Hematopoietic multipotent progenitor cell treated with erythropoietin and hydrocortisone succinate and interleukin-3 and kit ligand, for 8 days (in vitro differentiated cells): ENCODE measurements at regions not wholly inside any gene's neighbourhood (a gene's known extent, or its start where the extent isn't known, plus 50 kb on each side); places are given as distances from the start of the nearest gene placed in this dataset.
"Not testable (repeated sequence)": the region's sequence is repeated elsewhere in the genome, so short reads cannot be mapped to it uniquely, and the experiment has no call there.

Experiments
- DNase-seq: peaks from one replicate; pipeline ENCODE4 v3.0.0-alpha.2; 2015

- DNase-seq: no peak
Observed at GRCh38 chr9:80690349-80690939, 998.9 kb downstream of the TLE1 start.

DNA sequence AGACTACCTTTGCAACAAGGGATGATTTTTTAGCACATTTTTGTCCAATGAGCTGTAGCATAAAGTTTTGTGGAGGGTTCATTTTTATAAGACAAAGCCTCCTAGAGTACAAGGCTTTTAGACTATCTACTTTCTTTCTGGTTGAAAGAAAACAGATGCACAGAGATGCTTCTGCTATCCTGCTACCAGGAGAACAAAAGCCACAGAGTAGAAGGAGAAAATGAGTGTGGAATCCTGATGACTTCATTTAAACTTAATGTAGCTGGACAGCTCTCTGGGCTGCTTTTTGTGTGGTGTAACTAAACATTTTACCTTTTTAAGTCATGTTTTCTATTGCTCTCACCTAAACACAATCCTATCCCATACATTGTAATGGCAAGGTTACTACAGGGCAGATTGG, 1009.4 kb downstream of the TLE1 start:
- DNase-seq: no peak

DNA sequence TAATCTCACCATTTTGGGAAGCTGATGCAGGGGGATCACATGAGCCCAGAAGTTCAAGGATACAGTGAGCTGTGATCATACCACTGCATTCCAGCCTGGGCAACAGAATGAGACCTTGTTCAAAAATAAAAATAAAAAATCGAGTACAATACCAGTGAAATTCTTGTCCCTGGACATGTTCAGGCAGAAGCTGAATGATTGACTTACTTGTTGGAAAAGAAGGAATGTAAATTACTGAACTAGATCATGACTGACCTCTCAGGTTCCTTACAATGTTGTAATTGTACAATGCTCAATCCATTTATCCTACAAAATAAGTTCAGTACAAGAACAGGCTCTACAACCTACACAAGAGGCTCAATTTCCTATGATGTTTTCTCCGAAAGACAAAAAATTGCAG, 1010.4 kb downstream of the TLE1 start:
- DNase-seq: no peak

- no peak for DNase-seq
Observed at GRCh38 chr9:80673496-80673895, 1015.9 kb downstream of the TLE1 start.

DNA sequence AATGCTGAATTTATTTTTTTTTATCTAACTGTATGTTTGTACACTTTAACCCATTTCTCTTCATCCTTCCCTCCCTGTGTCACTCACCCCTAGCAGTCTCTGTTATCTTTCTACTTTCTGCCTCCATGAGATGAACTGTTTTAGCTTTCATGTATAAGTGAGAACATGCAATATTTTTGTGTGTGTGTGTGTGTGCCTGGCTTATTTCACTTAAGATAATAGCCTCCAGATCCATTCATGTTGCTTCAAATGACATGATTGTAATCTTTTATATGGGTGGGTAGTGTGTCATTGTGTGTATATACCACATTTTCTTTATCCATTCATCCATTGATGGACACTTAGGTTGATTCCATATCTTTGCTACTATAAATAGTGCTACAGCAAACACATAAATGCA, 1023.9 kb downstream of the TLE1 start:
- DNase-seq: no peak

- DNase-seq: no peak
Observed at GRCh38 chr9:80664327-80665210, 1024.8 kb downstream of the TLE1 start.

GRCh38 chr9:80659751-80660150, 1029.6 kb downstream of the TLE1 start:
- DNase-seq: not testable (repeated sequence)

GRCh38 chr9:80651044-80651443, 1038.3 kb downstream of the TLE1 start:
- DNase-seq: no peak

DNA sequence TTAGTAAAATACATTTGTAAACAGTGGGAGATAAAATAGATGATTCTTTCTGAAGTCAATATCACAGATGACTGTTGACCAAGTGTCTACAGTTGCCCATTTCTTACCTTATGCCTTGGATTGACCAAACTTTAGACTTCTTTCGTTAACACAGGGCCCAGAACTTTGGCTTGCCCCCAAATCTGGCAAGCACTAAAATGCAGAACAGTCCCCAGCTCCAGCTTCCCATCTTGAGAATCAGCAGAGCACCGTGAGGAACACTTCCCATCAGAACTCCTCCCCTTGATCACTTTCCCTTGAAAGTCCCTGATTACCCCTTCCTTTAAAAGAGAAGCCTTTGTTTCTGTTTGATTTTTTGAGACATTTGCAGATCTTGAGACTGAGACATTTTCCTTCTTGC, 1039.9 kb downstream of the TLE1 start:
- no peak for DNase-seq

GRCh38 chr9:80649001-80649420, 1040.3 kb downstream of the TLE1 start:
- no peak for DNase-seq

DNA sequence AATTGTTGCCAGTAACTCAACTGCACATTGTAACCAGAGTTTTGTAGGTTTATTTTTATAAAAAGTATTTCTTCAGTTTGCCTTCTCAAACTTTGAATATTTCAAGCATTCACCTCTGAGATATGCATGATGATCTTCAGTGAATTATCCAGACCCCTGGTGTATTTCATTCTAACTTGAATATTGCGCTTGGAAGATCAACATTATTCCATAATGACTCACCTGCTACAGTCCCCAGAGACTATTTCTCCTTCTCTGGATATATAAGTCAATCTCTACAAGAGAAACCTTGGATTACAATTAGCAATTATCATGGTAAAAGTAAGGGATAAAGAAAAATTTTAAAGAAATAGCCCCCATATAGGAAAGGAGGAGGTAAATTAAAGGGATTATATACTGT, 1041.0 kb downstream of the TLE1 start:
- DNase-seq: no peak

GRCh38 chr9:80646211-80646610, 1043.1 kb downstream of the TLE1 start:
- DNase-seq: no peak

- DNase-seq: no peak
Observed at GRCh38 chr9:80644044-80644443, 1045.3 kb downstream of the TLE1 start.

GRCh38 chr9:80635065-80635464, 1054.3 kb downstream of the TLE1 start:
- DNase-seq: no peak

- no peak for DNase-seq
Observed at GRCh38 chr9:80632041-80632440, 1057.3 kb downstream of the TLE1 start.

DNA sequence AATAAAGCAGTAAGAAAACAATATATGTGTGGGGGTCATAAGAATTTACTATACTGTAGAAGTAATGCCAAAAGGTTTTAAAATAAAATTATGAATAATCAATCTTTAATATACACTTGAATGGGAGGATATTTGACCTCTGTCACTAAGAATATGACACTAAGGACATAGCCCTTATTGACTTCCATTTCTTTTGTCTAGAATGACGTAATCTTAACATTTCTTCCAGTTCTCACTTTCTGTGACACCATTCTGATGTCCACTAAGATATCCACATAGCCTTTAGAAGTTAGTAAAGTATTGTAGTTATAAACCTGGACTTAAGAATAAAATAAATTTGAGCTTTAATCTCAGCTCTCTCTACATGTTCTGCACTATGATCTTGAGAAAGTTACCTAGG, 1050.7 kb downstream of the TLE4 start:
- no peak for DNase-seq

DNA sequence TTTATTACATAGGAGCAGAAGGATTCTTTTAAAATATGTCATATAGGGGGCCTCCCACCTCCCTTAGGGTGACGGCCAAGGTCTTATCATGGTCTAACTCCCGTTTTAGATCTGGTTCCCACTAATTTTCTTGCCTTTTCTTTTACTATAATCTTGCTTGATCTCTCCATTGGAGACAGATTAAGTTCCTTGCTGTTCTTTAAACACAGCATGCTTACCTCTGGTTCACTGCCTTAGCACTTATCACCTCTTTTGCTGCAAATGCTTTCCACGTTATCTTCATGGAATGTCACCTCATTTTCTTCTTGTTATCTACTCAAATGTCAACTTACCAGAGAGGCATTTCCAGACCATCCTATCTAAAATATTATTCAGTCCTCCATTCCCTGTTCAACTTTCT, 1047.6 kb downstream of the TLE4 start:
- no peak for DNase-seq

DNA sequence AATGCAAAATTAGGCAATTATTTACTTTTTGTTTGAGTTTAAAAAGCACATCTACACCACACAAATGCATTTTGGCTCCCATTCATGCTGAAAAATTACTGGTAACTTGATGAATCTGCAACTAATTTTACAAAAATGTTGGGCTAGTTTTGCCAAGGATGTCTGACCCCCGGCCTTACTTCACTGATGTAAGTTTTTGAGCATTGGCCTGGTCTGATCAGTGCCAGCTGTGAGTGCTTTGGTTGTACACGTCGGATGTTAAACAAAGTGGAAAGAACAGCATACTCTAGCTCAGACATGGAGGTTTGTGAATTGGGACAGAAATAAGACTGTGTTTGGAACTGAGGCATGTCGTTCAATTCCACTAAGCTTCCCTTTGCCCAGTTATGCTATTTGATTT, 1044.2 kb downstream of the TLE4 start:
- DNase-seq: no peak

DNA sequence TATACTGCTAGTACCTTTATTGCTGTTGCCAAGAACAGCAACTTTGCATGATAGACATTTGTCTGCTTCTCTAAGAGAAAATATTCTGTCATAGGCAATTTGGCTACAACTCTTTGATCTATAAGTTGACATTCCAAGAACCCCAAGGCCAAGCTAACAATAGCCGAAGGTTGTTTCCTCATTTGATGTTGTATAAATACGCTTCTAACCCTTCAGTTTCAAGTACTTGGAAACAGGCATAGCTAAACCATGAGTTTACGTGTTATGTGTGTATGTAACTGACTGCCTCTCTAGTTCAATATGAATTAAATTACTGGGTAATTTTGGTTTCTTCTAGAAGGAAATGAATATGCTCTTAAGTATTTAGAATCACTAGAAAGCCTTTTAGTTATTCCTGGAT, 1034.0 kb downstream of the TLE4 start:
- DNase-seq: no peak

- no peak for DNase-seq
Observed at GRCh38 chr9:80605129-80605528, 1033.4 kb downstream of the TLE4 start.

DNA sequence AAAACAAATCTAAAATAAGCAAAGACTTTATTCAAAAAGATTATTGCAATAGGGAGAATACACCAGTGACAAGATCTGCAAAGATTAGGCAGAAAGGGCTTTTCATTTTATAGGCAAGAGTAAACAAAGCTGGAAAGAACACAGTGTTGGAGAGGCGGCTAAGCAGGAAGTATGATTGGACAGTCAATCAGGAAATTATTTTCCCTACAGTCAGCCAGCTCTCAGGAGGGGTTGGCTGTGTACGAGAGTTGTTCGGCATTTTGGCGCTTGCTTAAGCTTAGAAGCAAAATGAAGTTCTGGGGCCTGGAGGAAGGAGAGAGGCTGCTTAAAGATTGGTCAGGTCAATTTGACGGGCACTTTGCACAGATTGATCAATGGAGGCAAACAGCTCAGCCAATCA, 1030.5 kb downstream of the TLE4 start:
- DNase-seq: no peak

GRCh38 chr9:80596579-80596978, 1024.8 kb downstream of the TLE4 start:
- no peak for DNase-seq

DNA sequence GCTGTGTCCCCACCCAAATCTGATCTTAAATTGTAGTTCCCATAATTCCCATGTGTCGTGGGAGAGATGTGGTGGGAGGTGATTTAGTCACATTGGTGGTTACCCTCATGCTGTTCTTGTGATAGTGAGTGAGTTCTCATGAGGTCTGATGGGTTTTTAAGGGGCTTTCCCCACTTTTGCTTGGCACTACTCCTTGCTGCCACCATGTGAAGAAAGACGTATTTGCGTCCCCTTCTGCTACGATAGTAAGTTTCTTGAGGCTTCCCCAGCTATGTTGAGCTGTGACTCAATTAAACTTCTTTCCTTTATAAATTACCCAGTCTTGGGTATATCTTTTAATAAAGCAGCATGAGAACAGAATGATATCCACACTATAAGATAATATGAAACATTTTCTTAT, 1023.4 kb downstream of the TLE4 start:
- DNase-seq: no peak

DNA sequence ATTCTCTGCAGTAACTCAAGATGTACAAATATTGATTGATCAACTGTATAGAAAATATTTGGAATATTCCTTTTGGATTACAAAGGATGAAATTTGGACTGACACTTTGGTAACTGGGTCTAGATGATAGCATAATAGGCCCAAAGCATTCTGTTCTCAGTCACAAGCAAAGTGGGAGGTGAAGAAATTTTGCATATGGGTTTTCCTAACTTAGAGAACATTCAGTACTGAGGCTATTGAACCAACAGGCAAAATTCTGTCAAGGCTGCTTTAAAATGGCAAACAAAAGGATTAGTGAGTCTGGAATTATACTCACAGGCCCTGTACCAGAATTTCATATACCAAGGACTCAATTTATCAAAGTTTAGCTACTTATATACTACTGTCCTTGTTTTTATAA, 1020.6 kb downstream of the TLE4 start:
- DNase-seq: no peak
